ENCODE measurements at regions not wholly inside any gene's neighbourhood (a gene's known extent, or its start where the extent isn't known, plus 50 kb on each side); places are given as distances from the start of the nearest gene placed in this dataset.

GRCh38 chr1:234874291-234875288, 254.0 kb downstream of the TOMM20 start:
- H3K4me1 ChIP-seq (ENCODE audit: control insufficient read depth, insufficient read depth, low read length), result peaks cover 3% of the 10 kb centered on the region
- ATAC-seq (peak in 1 of 3 donors; percentile 58), DNase-seq (no peak)
- H3K4me1 Mint-ChIP-seq, result peaks cover 0 to 5% of the 10 kb centered on the region in 2 donors
- no peaks in the 10 kb centered on the region for H3K27me3 ChIP-seq (ENCODE audit: control insufficient read depth, insufficient read depth, low read length)
- no peaks in the 10 kb centered on the region for H3K36me3 ChIP-seq (ENCODE audit: control insufficient read depth, insufficient read depth, low read length)
- no peak overlapping the region for H3K4me3 ChIP-seq (ENCODE audit: low read length)
- H3K9me3 Mint-ChIP-seq, result no peaks in the 10 kb centered on the region
- no peak for TF ChIP-seq CTCF (IDR thresholded peaks at IDR 0.05)
- 77% methylated on average over 17 of the region's 20 CpGs for WGBS (ENCODE audit: insufficient coverage)
- intact Hi-C loops (cut with micrococcal nuclease), result no loop called here
- no peaks in the 10 kb centered on the region for H3K27me3 Mint-ChIP-seq (ENCODE audit: low read depth in 2 of 2)
- no peaks in the 10 kb centered on the region for H3K9me3 ChIP-seq (ENCODE audit: control insufficient read depth, insufficient read depth, low read length)
- no peak overlapping the region for H3K27ac Mint-ChIP-seq
- H3K27ac ChIP-seq (ENCODE audit: low read length), result no peak overlapping the region
- H3K36me3 Mint-ChIP-seq, result no peaks in the 10 kb centered on the region
- H3K4me3 Mint-ChIP-seq, result no peak overlapping the region

GRCh38 chr1:234871710-234872271, 256.8 kb downstream of the TOMM20 start:
- intact Hi-C loops (cut with micrococcal nuclease), result no loop called here
- 89% methylated on average over 5 of the region's 6 CpGs for WGBS (ENCODE audit: insufficient coverage)
- Histone ChIP-seq H3K4me1 (ENCODE audit: control insufficient read depth, insufficient read depth, low read length) (peaks cover 14% of the 10 kb centered on the region), H3K27me3 (ENCODE audit: control insufficient read depth, insufficient read depth, low read length) (no peaks in the 10 kb centered on the region), H3K36me3 (ENCODE audit: control insufficient read depth, insufficient read depth, low read length) (no peaks in the 10 kb centered on the region), H3K4me3 (ENCODE audit: low read length) (no peak overlapping the region), H3K9me3 (ENCODE audit: control insufficient read depth, insufficient read depth, low read length) (no peaks in the 10 kb centered on the region), H3K27ac (ENCODE audit: low read length) (no peak overlapping the region)
- H3K36me3 Mint-ChIP-seq, result no peaks in the 10 kb centered on the region
- no peak overlapping the region for H3K27ac Mint-ChIP-seq
- TF ChIP-seq CTCF (IDR thresholded peaks at IDR 0.05), result no peak
- H3K4me3 Mint-ChIP-seq, result no peak overlapping the region
- peaks cover 8 to 10% of the 10 kb centered on the region in 2 donors for H3K4me1 Mint-ChIP-seq
- H3K9me3 Mint-ChIP-seq, result no peaks in the 10 kb centered on the region
- ATAC-seq (no peak), DNase-seq (no peak)
- peaks cover 0 to 4% of the 10 kb centered on the region in 2 donors for H3K27me3 Mint-ChIP-seq (ENCODE audit: low read depth in 2 of 2)

- intact Hi-C loops (cut with micrococcal nuclease), result no loop called here
- Histone ChIP-seq H3K36me3 (ENCODE audit: control insufficient read depth, insufficient read depth, low read length) (no peaks in the 10 kb centered on the region), H3K27me3 (ENCODE audit: control insufficient read depth, insufficient read depth, low read length) (no peaks in the 10 kb centered on the region), H3K27ac (ENCODE audit: low read length) (no peak overlapping the region), H3K9me3 (ENCODE audit: control insufficient read depth, insufficient read depth, low read length) (no peaks in the 10 kb centered on the region), H3K4me3 (ENCODE audit: low read length) (no peak overlapping the region), H3K4me1 (ENCODE audit: control insufficient read depth, insufficient read depth, low read length) (peaks cover 19% of the 10 kb centered on the region)
- peaks cover 0 to 4% of the 10 kb centered on the region in 2 donors for H3K27me3 Mint-ChIP-seq (ENCODE audit: low read depth in 2 of 2)
- no peak for TF ChIP-seq CTCF (IDR thresholded peaks at IDR 0.05)
- DNase-seq (no peak), ATAC-seq (no peak)
- no peaks in the 10 kb centered on the region for H3K36me3 Mint-ChIP-seq
- H3K27ac Mint-ChIP-seq, result no peak overlapping the region
- no peak overlapping the region for H3K4me3 Mint-ChIP-seq
- peaks cover 15 to 16% of the 10 kb centered on the region in 2 donors for H3K4me1 Mint-ChIP-seq
- no peaks in the 10 kb centered on the region for H3K9me3 Mint-ChIP-seq
- WGBS (ENCODE audit: insufficient coverage), result 87% methylated on average over 10 of the region's 10 CpGs
Measured at GRCh38 chr1:234871039-234871709, 257.5 kb downstream of the TOMM20 start.
